NCI-H1048 (cell line): ENCODE measurements at regions not wholly inside any gene's neighbourhood (a gene's known extent, or its start where the extent isn't known, plus 50 kb on each side); places are given as distances from the start of the nearest gene placed in this dataset.

ENCODE experiments used
- DNase-seq: peaks from one replicate; lab custom pipeline; 2025; lab: John Stamatoyannopoulos, UW

GRCh38 chr18:27274901-27275300, 89.8 kb upstream of the CHST9 start:
- DNase-seq: no peak

GRCh38 chr18:27270508-27270907, 85.4 kb upstream of the CHST9 start:
- no peak for DNase-seq

GRCh38 chr18:27263369-27263768, 78.3 kb upstream of the CHST9 start:
- DNase-seq: no peak

- DNase-seq: no peak
These were observed 76.9 kb upstream of the CHST9 start for GRCh38 chr18:27261769-27262549.

- DNase-seq: no peak
These were observed 68.5 kb upstream of the CHST9 start for GRCh38 chr18:27253571-27253970.

GRCh38 chr18:27250471-27250870, 65.4 kb upstream of the CHST9 start:
- DNase-seq: no peak

GRCh38 chr18:27249933-27250332, 64.8 kb upstream of the CHST9 start:
- no peak for DNase-seq

GRCh38 chr18:27244259-27244658, 59.2 kb upstream of the CHST9 start:
- no peak for DNase-seq

GRCh38 chr18:27242392-27243047, 57.4 kb upstream of the CHST9 start:
- DNase-seq: no peak

GRCh38 chr18:27240383-27240782, 55.3 kb upstream of the CHST9 start:
- DNase-seq: no peak

GRCh38 chr18:27239669-27240068, 54.6 kb upstream of the CHST9 start:
- no peak for DNase-seq

- DNase-seq: no peak
These were observed 50.2 kb upstream of the CHST9 start for GRCh38 chr18:27235218-27235870.
